Activated T-cell treated with anti-CD3 and anti-CD28 coated beads for 24 hours (primary cell): ENCODE measurements at regions not wholly inside any gene's neighbourhood (a gene's known extent, or its start where the extent isn't known, plus 50 kb on each side); places are given as distances from the start of the nearest gene placed in this dataset.
"Not testable (repeated sequence)": the region's sequence is repeated elsewhere in the genome, so short reads cannot be mapped to it uniquely, and the experiment has no call there.

Source experiments
- DNase-seq: peaks from one replicate; pipeline ENCODE4 v3.0.0-alpha.2; 2020; ENCODE audit warnings: low read depth

DNA sequence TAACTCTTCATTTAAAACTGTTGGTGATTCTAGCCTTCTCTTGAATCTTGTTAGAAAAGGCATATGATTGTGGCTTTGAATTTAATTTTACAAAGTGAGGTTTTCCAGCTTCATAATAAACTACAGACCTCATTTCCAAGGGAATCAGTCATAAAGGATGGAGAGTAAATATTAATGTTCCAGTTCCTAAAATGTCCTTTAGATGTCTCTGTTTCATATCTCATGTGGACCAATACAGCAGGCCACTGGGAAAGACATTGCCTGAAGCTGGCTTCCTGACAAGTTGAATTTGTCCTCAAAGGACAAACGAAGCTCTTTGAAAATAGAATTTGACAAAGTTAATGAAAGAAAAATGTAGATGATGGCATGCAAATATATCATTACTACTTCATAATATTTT is 125.4 kb downstream of the ZNF330 start:
- DNase-seq: no peak

DNA sequence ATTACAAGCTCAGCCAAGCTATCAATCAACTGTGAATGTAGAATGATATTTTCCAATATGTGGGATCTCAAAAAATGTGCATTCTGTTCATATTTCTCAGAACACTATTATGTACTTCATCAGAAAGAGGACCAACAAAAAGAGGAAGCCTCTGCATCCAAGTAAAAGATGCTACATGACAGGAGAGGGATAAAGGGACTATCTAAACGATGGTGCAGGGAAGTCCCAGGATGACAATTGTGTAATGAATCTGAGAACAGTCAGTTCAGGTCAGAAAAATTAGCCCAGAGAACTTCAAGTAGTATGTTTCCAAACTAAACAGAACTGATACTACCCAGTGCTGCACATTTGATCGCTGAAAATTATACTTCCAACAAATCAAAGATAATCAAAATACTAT is 127.0 kb downstream of the ZNF330 start:
- DNase-seq: no peak

DNA sequence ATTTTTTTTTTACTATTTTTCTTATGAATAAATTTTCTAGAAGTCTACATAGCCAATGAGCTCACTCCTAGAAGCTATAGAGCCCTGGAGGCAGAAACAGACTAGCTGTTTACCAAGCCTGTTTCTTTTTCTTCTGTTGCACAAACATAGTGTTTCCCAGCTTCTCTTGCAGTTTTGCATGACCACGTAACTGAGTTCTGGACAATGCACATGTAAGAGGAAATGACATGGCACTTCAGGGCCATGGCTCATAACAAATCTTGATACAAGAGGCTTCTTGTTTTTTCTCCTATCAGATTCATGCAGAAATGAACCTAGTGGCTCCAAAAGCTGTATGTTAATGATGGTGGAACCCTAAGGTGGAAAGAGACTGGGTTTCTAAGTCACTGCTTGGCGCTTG is 127.4 kb downstream of the ZNF330 start:
- DNase-seq: no peak

DNA sequence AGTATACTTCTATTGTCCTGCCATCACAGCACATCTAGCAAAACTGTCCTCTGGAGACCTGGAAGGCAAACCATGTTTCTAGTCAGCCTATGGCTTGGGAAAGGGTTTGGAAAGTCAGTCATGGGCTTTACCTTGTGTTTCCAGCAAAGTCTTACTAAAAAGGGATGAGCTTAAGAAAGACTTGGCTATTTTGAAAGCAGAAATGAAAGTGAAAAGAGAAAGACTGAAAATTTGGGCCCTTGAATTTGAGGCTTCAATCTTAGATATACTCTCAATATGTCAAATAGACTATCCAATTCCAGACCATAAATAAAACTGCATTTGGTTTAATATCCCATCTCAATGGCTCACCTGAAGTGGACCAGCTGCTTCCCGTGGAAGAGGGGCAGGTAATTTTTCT is 127.9 kb downstream of the ZNF330 start:
- DNase-seq: no peak

DNA sequence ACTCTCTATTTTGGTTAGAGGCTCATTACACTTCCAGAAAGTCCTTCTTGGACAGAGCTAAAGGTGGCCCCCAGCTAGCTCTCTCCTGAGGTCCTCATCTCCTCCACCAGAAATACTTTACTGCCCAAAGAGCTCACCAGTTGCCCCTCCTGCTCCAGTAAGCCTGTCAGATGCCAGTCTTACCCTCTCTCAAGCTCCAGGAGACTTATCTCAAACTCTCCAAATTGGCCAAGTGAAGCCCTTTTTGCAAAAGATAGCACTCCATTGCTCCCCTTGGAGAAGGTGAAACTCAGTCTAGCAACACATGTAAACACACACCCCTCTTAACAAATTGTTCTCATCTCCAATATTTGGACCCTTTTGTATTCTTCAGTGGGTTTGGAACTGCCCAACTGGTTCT is 128.5 kb downstream of the ZNF330 start:
- no peak for DNase-seq

DNA sequence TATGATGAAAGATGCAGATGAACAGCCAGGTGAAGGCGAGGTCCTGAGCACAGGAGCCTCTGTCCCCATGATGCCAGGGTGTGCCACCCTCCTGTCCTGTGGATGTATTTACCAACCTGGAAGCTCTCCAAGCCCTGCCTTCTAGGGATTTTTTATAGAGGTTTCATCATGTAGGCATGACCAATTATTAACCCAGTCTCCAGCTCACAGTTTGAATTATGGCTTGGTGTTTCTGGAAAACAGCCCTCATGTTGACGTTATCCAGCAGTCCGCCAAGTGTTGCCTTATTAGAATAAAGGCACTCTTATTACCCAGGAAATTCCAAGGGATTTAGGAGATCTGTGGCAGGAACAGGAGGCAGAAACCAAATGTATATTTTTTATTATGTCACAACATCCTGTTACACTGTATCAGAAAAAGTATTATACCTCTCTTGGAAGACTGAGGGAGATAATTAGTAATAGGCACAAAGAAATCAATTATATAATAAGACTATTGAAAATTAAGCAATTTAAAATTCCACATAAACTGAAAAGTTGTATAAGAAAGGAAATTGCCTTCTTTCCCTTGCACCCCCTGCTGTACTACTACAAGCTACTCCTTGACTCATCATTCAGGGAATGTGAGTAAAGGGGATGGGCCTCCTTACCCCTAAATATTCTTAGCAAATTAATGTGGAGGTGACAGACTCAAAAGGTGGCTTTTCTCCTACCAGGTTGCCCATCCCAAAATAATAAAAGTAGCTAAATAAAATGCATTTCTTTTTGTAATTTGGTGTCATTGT is 129.6 kb downstream of the ZNF330 start:
- DNase-seq: no peak

DNA sequence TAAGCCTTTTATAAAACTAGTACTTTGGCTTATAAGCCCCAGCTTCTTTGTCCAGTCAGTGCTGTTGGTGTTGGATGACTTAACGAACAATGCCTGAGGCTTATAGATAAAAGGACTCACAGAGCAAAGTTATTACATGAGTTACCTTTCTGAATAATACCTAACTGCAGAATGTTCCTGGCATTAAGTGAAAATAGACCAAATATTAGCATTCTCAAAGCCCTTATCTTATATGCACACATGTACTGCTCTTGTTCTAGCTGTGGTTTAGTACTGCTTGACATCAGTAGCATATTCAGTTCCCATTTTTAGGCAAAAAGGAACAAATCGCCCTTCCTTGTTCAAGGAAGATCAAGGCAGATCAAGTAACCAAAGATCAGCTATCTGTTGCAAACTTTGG is 131.6 kb downstream of the ZNF330 start:
- DNase-seq: no peak

DNA sequence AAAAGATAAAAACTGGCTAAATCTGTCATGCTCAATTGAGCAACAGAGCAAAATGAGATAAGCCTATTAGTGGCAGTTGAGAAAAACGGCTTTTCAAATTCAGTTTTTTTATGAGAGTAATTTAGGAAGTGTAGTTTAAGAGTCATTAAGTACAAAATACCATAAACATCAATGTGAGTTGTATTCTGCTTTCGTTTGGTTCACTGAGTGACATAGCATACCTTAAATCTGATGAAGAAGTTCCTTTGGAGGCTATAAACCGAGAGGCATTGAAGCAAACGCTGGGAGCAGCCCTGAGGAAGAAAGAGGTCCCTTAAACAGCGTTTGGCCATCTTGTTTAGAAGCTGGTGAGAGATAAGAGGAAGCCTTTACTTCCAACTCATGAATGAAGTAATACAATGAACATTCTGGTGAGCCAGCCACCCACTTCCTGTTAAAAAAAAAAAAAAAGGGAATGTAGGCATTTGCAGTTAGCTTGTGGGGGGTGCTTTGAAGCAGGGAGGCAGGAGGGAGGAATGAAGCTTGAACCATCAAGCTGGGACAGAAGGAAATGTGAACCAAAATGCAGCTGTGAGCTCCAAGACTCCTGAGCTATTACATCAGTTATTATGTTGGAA is 132.3 kb downstream of the ZNF330 start:
- DNase-seq: no peak

DNA sequence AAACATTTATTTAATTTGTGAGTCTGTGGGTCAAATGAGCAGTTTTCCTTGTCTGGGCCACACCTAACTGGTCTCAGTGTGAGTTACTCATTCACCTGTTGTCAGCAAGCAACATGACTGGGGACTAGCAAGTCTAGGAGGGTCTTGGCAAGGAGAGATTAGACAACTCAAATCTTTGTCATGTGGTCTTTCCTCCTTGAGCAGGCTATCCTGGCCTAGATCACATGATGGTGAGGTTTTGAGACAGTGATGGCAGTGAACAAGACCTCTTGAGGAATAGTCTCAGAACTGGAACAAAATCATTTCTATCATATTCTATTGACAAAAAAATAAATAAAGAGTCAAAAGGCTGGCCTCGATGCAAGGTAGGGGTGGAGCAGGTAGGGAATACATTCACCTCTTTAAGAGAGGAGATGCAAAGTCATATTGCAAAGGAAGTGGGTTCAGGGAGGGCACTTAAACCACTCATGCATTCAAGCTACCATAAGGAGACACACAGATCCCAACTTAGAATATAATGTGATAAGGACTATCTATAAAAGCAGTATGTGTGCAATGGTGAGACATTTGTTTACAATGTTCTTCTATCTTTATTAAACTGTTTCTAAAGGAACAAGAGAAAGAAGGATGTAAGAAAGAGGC is 135.7 kb downstream of the ZNF330 start:
- DNase-seq: no peak

DNA sequence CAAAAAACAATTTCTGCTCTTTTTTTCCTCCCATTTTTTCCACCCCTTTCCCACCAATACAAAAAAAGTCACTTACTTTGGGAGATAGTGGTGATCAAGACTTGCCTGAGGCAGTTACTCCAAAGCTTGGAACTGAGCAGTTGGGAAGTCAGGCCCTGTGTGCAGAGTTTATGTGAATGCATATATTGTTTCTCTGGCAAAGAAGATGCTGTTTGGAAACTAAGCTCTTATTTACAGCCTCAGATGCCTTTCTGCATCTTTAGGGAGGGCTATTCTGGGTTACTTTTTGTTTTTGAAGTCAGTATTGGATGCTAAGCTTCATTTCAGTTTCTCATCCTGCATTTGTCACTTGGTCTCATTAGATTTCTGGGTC is 136.3 kb downstream of the ZNF330 start:
- DNase-seq: no peak

DNA sequence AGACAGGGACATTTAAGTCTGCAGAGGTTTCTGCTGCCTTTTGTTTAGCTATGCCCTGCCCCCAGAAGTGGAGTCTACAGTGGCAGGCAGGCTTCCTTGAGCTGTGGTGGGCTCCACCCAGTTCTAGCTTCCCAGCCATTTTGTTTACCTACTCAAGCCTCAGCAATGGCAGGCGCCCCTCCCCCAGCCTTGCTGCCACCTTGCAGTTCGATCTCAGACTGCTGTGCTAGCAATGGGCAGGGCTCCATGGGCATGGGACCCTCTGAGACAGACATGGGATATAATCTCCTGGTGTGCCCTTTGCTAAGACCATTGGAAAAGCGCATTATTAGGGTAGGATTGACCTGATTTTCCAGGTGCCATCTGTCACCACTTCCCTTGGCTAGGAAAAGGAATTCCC is 147.5 kb downstream of the ZNF330 start:
- DNase-seq: not testable (repeated sequence)

DNA sequence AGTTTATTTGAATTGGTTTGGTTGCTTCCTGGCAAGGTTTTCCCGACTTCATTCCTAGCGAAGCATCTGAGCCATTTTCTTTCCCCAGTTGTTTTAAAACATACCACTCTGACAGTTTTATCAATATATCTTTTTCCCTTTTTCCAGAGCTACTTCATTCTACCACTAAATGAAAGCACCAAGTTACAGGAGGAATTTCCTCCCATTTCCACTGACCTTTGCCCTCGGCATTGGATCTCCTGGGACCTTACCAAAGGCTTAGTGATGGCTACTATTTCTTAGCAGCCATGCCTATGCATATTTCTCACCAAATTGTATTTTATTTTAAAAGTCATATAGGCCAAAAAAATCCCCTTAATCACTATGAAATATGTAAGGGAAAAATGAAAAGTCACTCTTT is 150.5 kb downstream of the ZNF330 start:
- DNase-seq: no peak

DNA sequence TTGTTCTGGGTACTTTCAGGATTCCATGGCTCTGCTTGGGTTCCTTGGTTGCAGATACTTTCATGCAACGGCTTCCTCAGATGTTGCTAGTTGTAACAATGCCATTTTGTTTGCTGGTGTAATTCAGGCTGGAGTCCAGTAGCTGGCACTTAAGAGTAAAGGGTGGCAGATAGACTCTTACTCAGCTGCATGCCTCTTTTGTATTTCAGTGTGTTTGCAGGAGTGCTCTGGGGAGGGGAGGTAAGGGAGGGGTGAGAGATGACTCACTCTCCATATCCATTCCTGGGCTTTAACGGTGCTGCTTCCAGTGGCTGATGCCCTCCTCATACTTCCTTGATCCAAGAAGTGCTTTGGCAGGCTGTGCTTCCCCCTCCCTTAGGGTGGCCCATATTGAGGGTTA is 155.2 kb downstream of the ZNF330 start:
- no peak for DNase-seq

DNA sequence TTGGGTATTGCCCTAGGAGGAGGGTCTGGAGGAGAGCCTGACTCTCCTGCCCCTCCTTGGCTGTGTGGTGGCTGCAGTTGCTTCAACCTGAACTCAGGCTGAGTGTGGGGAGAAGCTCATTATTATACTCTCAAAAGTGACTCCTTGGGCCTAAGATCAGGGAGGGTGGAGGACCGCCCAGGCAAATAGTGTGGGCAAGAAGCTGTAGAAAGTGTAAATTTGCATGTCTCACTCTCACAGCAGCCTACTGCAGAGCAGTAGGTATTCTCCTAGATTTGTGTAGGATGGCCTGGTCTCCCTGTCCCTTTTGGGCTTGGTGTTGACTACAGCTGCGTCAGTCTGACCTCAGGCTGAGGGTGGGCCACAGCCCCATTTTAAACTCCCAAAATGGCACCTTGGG is 156.1 kb downstream of the ZNF330 start:
- no peak for DNase-seq

DNA sequence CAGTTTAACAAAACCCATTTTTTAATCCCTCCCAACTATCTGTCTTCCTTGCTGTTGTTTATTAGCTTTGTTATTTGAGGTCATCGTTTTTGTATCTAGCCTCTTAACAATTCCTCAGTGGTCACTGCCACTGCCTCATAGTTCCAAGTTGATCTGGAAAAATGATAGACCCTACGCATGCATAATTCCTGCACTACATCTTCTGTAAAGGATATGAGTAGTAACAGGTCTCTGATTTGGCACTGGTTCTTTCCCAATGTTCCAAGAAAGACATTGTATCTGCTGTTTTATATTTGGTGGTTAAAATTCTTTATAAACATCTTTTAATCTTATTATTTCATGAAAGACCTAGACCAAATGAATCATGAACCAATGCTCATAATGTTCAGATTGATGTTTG is 166.6 kb downstream of the ZNF330 start:
- DNase-seq: no peak

DNA sequence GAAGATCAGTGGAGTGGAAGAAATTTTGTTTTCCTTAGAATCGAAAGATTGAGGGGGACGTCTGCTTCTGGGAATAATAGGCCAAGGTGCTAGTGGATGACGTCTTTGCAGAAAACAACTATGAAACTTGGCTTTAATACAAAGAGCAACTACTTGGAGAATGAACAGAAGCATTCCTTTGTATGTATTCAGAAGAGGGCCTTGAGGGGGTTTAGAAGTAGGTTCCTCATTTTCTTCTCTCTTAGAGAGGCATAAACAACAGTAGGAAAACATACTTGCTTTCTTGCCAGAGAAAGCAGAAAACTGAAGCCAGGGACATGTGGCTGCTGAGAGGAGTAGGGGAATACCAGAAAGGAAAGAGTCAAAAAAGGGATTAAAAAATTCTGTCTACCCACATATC is 167.8 kb downstream of the ZNF330 start:
- no peak for DNase-seq

DNA sequence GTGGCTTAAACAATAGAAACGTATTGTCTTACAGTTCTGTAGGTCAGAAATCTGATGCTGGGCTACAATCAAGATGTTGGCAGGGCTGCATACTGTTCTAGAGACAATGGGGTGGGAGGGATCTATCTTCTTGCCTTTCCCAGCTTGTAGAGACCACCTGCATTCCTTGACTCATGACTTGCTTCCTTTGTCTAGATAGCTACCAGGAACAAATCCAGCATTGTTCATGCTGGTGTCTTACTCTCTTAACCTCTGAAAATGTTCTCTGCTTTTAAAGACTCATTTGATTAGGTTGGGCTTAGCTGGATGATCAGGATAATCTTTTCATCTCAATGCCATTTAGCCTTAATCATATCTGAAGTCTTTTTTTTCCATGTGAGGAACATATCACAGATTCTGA is 169.0 kb downstream of the ZNF330 start:
- no peak for DNase-seq

DNA sequence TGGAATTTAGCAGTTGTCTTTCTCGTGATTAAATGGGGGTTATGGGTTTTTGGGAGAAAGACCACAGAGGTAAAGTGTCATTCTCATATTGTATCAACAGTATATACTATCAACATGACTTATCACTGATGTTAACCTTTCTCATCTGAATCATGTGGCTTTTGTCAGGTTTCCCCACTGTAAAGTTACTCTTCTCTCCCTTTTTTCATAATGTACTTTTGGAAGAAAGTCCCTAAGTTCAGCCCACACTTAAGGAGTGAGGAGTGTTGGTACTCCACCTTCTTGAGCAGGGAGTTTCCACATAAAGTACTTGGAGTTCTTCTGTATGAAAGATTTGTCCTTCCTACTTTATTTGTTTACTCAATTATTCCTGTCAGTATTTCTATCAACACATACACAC is 169.9 kb downstream of the ZNF330 start:
- DNase-seq: no peak

DNA sequence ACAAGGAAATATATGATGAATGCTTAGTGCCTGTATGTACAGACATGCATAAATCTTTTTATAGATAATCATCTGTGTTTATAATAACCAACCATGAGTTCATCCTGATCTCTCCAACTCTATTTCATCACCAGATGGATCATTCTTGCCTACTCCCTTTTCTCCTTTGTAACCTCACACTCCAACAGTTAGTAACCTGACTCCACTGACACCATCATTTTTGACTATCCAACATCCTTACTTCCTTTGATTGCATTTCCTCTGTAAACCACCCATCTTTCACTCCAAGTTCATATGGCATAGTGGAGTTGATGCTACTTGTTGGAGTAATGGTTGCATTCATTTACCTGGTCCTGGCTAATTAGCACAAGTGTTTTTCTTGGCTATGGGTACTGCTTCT is 170.6 kb downstream of the ZNF330 start:
- no peak for DNase-seq

DNA sequence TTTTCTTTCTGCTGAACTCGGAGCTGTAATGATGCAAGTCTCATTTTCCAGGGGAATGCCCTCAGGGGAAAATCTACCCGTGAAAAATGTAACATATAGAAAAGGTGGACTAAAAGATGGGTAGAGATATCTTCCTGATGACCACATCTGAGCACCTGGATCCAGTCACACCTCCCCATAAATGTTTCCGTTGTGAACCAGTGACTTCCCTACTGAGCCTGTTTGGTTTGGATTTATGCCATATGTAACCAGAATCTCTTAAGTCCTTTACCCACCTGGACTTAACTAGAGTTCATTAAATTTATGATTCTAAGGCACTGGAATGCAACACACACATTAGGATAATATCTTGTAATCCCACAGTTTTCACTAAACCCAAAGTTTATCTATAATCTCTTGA is 171.1 kb downstream of the ZNF330 start:
- DNase-seq: no peak

DNA sequence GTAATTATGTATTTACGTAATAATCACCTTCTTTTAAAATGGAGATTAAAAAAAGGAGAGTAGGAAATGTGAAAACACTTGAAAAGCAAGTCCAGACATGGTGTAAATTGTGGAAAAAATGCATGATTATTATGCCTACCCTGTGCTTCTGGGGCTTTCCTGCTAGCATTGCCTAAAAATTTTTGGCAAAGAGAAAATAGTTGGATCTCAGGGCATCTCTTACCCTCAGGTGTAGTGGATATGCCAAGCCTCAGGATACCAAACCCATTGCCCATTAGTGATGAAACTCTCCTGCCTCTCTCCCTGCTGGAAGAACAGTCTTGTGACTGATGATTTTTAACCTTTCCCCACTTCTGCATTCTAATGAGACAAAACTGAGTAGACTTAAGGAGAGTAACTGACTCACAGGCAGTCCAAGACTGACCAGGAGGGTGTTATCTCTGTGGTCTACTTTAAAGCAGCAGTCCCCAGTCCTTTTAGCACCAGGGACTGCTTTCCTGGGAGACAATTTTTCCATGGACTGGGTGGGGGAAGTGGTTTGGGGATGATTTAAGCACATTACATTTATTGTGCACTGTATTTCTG is 174.6 kb downstream of the ZNF330 start:
- no peak for DNase-seq

DNA sequence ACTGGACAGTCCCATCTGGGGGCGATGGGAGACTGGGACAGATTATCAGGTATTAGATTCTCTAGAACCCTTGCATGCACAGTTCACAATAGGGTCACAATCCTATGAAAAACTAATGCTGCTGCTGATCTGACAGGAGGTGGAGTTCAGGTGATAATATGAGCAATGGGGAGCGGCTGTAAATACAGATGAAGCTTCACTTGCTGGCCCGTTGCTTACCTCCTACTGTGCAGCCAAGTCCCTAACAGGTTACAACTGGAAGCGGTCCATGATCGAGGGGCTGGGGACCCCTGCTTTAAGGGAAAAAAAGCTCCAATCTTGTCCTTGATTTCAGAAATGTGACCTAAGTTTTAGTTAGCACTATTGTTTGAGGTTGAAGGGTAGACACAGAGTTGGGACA is 175.2 kb downstream of the ZNF330 start:
- no peak for DNase-seq

DNA sequence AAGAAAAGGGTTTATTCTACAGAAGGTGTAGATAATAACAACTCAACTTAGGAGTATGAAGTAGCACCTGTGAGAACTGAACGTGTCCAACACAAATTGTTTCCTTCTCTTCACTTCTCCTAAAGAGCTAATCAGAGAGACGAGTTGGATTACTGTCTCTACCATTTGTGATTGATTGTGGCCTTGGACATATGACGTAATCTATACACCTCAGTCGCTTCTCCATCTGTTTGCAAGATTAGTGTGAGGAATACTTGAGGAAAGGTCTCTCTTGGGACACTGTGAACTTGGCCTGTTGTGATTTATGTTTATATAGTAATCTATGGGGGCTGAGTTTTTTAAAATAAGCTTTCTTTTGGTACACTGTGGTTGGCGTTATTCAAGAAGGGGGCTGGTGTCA is 182.0 kb downstream of the ZNF330 start:
- no peak for DNase-seq
